Neural cell (in vitro differentiated cells): ENCODE measurements at regions not wholly inside any gene's neighbourhood (a gene's known extent, or its start where the extent isn't known, plus 50 kb on each side); places are given as distances from the start of the nearest gene placed in this dataset.

Experiments
- H2AFZ ChIP-seq: fragments of 200-600, 300-800 bp; sonication (generic), shearing (Covaris generic); 2 replicates; pipeline ENCODE4 v1.6.0; 2014; ENCODE audit warnings: low read depth, mild to moderate bottlenecking, antibody characterized with exemption, low read length, moderate library complexity
- H3F3A ChIP-seq: fragments of 200-600 bp; shearing (Covaris generic); 2 replicates; pipeline ENCODE4 v1.6.1; 2016; ENCODE audit warnings: mild to moderate bottlenecking, moderate library complexity, mixed read lengths, antibody characterized with exemption, low read length; ENCODE audit not compliant: insufficient read depth, poor library complexity, severe bottlenecking
- H3K27ac ChIP-seq: fragments of 200-600, 300-800 bp; sonication (generic), shearing (Covaris generic); 2 replicates; pipeline ENCODE4 v1.5.1; 2014; ENCODE audit warnings: mild to moderate bottlenecking, low read length, moderate library complexity
- H3K27me3 ChIP-seq: fragments of 300-800, 200-600 bp; sonication (generic), shearing (Covaris generic); 2 replicates; pipeline ENCODE4 v1.6.0; 2014; ENCODE audit warnings: mild to moderate bottlenecking, low read depth, low read length, moderate library complexity; ENCODE audit not compliant: insufficient read depth
- H3K36me3 ChIP-seq: fragments of 300-800, 200-600 bp; sonication (generic), shearing (Covaris generic); 2 replicates; pipeline ENCODE4 v1.5.1; 2014; ENCODE audit warnings: mild to moderate bottlenecking, antibody characterized with exemption, low read length, moderate library complexity; ENCODE audit not compliant: insufficient read depth
- H3K4me2 ChIP-seq: fragments of 300-800, 200-600 bp; sonication (generic), shearing (Covaris generic); 2 replicates; pipeline ENCODE4 v1.6.0; 2014; ENCODE audit warnings: mild to moderate bottlenecking, low read length
- H3K4me3 ChIP-seq: fragments of 300-800, 200-600 bp; sonication (generic), shearing (Covaris generic); 2 replicates; pipeline ENCODE4 v1.5.1; 2014; ENCODE audit warnings: mild to moderate bottlenecking, low read length, moderate library complexity
- H3K79me2 ChIP-seq: fragments of 200-600 bp; shearing (Covaris generic); replicated peaks from 2 replicates; pipeline ENCODE4 v1.6.0; 2014; ENCODE audit warnings: mild to moderate bottlenecking, low read length, moderate library complexity; ENCODE audit not compliant: insufficient read depth
- H3K9ac ChIP-seq: fragments of 300-800, 200-600 bp; sonication (generic), shearing (Covaris generic); 2 replicates; pipeline ENCODE4 v1.6.1; 2016; ENCODE audit warnings: mild to moderate bottlenecking, low read length, mixed read lengths
- H3K9me2 ChIP-seq: fragments of 200-600 bp; shearing (Covaris generic); 2 replicates; pipeline ENCODE4 v1.6.1; 2016; ENCODE audit warnings: mild to moderate bottlenecking, low read length, mixed read lengths; ENCODE audit not compliant: insufficient read depth
- H3K9me3 ChIP-seq: fragments of 200-600, 300-800 bp; sonication (generic), shearing (Covaris generic); 2 replicates; pipeline ENCODE4 v1.6.1; 2016; ENCODE audit warnings: mild to moderate bottlenecking, mixed run types, low read length, moderate library complexity, mixed read lengths
- H4K20me1 ChIP-seq: fragments of 200-600 bp; shearing (Covaris generic); 2 replicates; pipeline ENCODE4 v1.6.1; 2016; ENCODE audit warnings: mild to moderate bottlenecking, mixed run types; ENCODE audit not compliant: insufficient read depth
- EP300 ChIP-seq: fragments of 450-650 bp; conservative IDR thresholded peaks from 2 replicates; pipeline ENCODE4 v1.6.1; 2014; ENCODE audit warnings: antibody characterized with exemption, mild to moderate bottlenecking, moderate library complexity; ENCODE audit not compliant: poor library complexity, severe bottlenecking
- EZH2 ChIP-seq: fragments of 200-600, 300-800 bp; shearing (Covaris generic), sonication (generic); IDR thresholded peaks from 2 replicates; pipeline ENCODE4 v1.6.1; 2014; ENCODE audit warnings: antibody characterized with exemption, low read length, borderline replicate concordance, mild to moderate bottlenecking; ENCODE audit not compliant: insufficient read depth, poor library complexity, severe bottlenecking
- MXI1 ChIP-seq: fragments of 450-650 bp; conservative IDR thresholded peaks from 2 replicates; pipeline ENCODE4 v1.6.1; 2014; ENCODE audit warnings: antibody characterized with exemption, mild to moderate bottlenecking; ENCODE audit not compliant: poor library complexity, severe bottlenecking
- POLR2AphosphoS5 ChIP-seq: IDR thresholded peaks from 2 replicates; pipeline ENCODE4 v1.6.1; 2012
- RAD21 ChIP-seq: fragments of 450-650 bp; conservative IDR thresholded peaks from 2 replicates; pipeline ENCODE4 v1.6.1; 2014; ENCODE audit warnings: antibody characterized with exemption, mild to moderate bottlenecking, moderate library complexity
- SMC3 ChIP-seq: fragments of 450-650 bp; conservative IDR thresholded peaks from 2 replicates; pipeline ENCODE4 v1.6.1; 2014; ENCODE audit warnings: antibody characterized with exemption, mild to moderate bottlenecking, moderate library complexity; ENCODE audit not compliant: poor library complexity
- TAF1 ChIP-seq: IDR thresholded peaks from 2 replicates; pipeline ENCODE4 v1.6.1; 2012; ENCODE audit warnings: low read depth
- TF ChIP-seq, protein P1 (sequence below): fragments of 450-650 bp; IDR thresholded peaks from 2 replicates; pipeline ENCODE4 v1.5.1; 2014; ENCODE audit warnings: antibody characterized with exemption, mild to moderate bottlenecking, moderate library complexity; ENCODE audit not compliant: poor library complexity, severe bottlenecking
- TF ChIP-seq, protein P2 (sequence below): IDR thresholded peaks from 2 replicates; pipeline ENCODE4 v1.6.1; 2012; ENCODE audit warnings: borderline replicate concordance

DNA sequence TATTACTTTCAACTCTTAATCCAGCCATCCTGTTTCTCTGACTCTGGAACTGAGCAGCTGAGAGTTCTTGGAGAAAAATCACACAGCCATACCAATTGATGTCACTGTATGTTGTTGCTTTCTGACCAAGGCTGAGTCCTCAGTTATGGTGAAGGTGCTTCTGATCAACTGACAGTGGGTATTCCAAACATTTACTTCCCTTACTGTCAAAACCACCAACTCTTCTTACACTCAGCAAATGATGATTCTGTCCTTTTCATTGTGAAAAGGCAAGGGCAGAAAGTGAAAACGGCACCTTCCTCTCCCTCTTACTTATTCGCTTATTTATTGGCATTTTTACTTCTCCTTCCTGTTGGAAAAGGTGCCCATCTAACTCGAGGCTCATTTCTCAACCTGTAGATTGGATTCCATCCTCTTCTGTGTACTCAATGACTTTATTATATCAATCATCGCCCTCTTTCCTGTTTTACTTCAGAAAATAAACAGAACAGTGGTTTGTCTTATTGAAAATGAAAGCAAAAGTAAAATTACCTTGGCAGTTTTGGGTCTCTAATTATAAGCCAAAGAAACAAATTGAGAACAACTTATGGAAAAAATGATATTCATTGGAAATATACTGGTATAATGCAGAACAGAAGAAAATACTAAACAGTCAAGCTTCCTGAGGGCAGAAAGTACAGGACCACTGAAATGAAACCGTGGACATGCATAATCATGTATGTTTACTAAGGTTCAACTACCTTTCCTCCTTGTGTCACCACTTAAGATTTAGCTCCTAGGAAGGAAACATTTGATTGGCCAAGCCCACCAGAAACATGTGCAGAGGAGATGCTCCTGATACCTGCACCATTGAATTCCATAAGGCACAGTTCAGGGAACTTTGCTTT, 104.5 kb upstream of the CHD1 start:
- no peaks in the 10 kb centered on the region for H3K9me3 ChIP-seq
- TF ChIP-seq TAF1 (no peak), EP300 (no peak), MXI1 (no peak), EZH2 (no peak), SMC3 (no peak), RAD21 (no peak), POLR2AphosphoS5 (no peak)
- TF ChIP-seq, protein P1, sequence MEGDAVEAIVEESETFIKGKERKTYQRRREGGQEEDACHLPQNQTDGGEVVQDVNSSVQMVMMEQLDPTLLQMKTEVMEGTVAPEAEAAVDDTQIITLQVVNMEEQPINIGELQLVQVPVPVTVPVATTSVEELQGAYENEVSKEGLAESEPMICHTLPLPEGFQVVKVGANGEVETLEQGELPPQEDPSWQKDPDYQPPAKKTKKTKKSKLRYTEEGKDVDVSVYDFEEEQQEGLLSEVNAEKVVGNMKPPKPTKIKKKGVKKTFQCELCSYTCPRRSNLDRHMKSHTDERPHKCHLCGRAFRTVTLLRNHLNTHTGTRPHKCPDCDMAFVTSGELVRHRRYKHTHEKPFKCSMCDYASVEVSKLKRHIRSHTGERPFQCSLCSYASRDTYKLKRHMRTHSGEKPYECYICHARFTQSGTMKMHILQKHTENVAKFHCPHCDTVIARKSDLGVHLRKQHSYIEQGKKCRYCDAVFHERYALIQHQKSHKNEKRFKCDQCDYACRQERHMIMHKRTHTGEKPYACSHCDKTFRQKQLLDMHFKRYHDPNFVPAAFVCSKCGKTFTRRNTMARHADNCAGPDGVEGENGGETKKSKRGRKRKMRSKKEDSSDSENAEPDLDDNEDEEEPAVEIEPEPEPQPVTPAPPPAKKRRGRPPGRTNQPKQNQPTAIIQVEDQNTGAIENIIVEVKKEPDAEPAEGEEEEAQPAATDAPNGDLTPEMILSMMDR = no peak
- TF ChIP-seq, protein P2, sequence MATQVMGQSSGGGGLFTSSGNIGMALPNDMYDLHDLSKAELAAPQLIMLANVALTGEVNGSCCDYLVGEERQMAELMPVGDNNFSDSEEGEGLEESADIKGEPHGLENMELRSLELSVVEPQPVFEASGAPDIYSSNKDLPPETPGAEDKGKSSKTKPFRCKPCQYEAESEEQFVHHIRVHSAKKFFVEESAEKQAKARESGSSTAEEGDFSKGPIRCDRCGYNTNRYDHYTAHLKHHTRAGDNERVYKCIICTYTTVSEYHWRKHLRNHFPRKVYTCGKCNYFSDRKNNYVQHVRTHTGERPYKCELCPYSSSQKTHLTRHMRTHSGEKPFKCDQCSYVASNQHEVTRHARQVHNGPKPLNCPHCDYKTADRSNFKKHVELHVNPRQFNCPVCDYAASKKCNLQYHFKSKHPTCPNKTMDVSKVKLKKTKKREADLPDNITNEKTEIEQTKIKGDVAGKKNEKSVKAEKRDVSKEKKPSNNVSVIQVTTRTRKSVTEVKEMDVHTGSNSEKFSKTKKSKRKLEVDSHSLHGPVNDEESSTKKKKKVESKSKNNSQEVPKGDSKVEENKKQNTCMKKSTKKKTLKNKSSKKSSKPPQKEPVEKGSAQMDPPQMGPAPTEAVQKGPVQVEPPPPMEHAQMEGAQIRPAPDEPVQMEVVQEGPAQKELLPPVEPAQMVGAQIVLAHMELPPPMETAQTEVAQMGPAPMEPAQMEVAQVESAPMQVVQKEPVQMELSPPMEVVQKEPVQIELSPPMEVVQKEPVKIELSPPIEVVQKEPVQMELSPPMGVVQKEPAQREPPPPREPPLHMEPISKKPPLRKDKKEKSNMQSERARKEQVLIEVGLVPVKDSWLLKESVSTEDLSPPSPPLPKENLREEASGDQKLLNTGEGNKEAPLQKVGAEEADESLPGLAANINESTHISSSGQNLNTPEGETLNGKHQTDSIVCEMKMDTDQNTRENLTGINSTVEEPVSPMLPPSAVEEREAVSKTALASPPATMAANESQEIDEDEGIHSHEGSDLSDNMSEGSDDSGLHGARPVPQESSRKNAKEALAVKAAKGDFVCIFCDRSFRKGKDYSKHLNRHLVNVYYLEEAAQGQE = no peak
- no peaks in the 10 kb centered on the region for H4K20me1 ChIP-seq
- H3K36me3 ChIP-seq = no peaks in the 10 kb centered on the region
- H3K27ac ChIP-seq = no peak overlapping the region
- H3K4me2 ChIP-seq = no peak overlapping the region
- no peak overlapping the region for H3K4me3 ChIP-seq
- H2AFZ ChIP-seq = no peak overlapping the region
- H3F3A ChIP-seq = no peaks in the 10 kb centered on the region
- no peaks in the 10 kb centered on the region for H3K79me2 ChIP-seq
- H3K9me2 ChIP-seq = no peaks in the 10 kb centered on the region
- H3K27me3 ChIP-seq = no peaks in the 10 kb centered on the region
- H3K9ac ChIP-seq = no peak overlapping the region

DNA sequence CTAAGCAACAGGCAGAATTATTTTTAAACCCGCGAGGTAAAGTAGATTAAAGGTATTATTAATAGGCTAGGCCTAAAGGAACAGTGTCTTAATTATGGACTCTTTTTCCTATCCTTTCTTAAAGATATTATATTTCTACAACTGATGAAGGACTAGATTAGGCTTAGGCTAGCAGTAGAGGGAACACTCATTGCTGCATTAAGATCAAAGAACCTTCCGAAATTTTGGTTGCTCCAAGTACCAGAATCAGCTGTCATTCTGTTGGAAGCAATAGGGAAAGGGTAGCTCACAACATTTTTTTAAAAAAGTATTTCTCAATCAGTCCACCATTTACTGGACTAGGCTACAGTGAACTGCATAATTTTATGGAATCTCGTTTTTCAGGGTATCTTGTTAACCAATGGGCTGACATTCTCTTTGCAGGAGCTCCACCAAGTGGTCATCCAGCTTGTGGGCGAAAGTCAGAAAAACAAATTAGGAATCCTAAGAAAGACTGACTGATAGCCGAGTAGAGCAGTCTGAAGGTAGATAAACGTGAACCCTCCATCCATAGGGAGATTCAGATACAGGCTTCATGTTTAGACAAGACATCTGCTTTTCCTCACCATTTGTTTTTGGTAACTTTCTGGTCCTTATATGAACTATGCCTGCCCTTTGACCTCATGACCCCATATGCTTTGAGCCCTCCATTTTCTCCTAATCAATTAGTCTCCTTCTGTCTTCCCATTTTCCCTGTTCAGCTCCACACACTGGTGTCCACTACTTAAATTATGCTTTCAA, 103.6 kb upstream of the CHD1 start:
- no peaks in the 10 kb centered on the region for H3K9me3 ChIP-seq
- no peak overlapping the region for H3K4me2 ChIP-seq
- H3K4me3 ChIP-seq = no peak overlapping the region
- no peak overlapping the region for H3K27ac ChIP-seq
- no peak for TF ChIP-seq POLR2AphosphoS5
- peak; percentile 70 for TF ChIP-seq RAD21
- TF ChIP-seq, protein P2 = no peak
- TF ChIP-seq TAF1 = no peak
- no peak for TF ChIP-seq EZH2
- TF ChIP-seq EP300 = no peak
- TF ChIP-seq SMC3 = peak; percentile 64
- no peak for TF ChIP-seq MXI1
- TF ChIP-seq, protein P1 = peak; percentile 65
- no peaks in the 10 kb centered on the region for H3K27me3 ChIP-seq
- no peaks in the 10 kb centered on the region for H3K79me2 ChIP-seq
- no peak overlapping the region for H2AFZ ChIP-seq
- no peaks in the 10 kb centered on the region for H3F3A ChIP-seq
- H3K9ac ChIP-seq = no peak overlapping the region
- no peaks in the 10 kb centered on the region for H3K36me3 ChIP-seq
- no peaks in the 10 kb centered on the region for H3K9me2 ChIP-seq
- no peaks in the 10 kb centered on the region for H4K20me1 ChIP-seq
